H7 (cell line): ENCODE measurements at regions not wholly inside any gene's neighbourhood (a gene's known extent, or its start where the extent isn't known, plus 50 kb on each side); places are given as distances from the start of the nearest gene placed in this dataset.
"Not testable (repeated sequence)": the region's sequence is repeated elsewhere in the genome, so short reads cannot be mapped to it uniquely, and the experiment has no call there.

Experiments
- DNase-seq: peaks from one replicate; pipeline ENCODE4 v3.0.0; 2012
- H3K27me3 ChIP-seq: 2 replicates; pipeline ENCODE4 v1.6.0; 2011; ENCODE audit warnings: mild to moderate bottlenecking, low read length; ENCODE audit not compliant: control insufficient read depth, insufficient read depth
- H3K36me3 ChIP-seq: replicated peaks from 2 replicates; pipeline ENCODE4 v1.5.1; 2011; ENCODE audit warnings: low read length; ENCODE audit not compliant: control insufficient read depth, insufficient read depth
- H3K4me3 ChIP-seq: 2 replicates; pipeline ENCODE4 v1.5.1; 2011; ENCODE audit warnings: low read depth, mild to moderate bottlenecking, control low read depth, low read length, moderate library complexity; ENCODE audit not compliant: insufficient read depth

DNA sequence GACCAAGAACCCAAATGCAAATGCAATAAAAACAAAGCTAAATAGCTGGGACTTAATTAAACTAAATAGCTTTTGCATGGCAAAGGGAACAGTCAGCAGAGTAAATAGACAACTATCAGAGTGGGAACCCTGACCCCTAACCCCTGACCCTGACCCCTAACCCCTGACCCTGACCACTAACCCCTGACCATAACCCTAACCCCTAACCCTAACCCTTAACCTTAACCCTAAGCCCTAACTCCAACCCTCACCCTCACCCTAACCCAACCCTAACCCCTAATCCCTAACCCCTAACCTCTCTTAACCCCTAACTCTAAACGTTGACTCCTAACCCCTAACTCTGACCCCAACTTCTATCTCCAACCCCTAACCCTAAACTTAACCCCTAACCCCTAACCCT lies 3014.3 kb upstream of the TEKT4 start:
- not testable (repeated sequence) for H3K27me3 ChIP-seq, H3K4me3 ChIP-seq, H3K36me3 ChIP-seq, DNase-seq

DNA sequence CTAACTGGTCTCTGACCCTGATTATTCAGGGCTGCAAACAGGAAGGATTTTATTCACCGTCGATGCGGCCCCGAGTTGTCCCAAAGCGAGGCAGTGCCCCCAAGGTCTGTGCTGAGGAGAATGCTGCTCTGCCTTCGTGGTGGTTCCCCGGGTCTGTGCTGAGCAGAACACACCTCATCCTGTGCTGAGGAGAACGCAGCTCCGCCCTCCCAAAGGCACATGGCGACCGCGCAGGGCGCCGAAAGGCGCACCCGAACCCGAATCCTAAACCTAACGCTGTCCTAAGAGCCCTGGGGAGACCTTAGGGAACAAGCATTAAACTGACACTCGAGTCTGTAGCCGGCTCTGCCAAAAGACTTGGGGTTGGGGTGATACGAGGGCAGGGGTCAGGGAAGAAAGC lies 3013.5 kb upstream of the TEKT4 start:
- not testable (repeated sequence) for H3K27me3 ChIP-seq, DNase-seq, H3K4me3 ChIP-seq, H3K36me3 ChIP-seq

DNA sequence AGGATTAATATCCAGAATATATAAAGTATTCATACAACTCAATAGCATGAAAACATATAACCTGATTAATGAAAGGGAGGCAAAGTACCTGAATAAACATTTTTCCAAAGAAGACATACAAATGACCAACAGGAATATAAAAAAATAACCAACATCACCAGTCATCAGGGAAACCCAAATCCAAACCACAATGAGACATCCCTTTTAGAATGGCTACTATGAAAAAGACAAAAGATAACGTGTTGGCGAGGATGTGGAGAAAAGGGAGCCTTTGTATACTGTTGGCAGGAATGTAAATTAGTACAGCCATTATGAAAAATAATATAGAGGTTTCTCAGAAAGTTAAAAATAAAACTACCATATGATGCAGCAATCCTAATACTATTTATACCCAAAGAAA lies 2999.5 kb upstream of the TEKT4 start:
- H3K36me3 ChIP-seq, H3K27me3 ChIP-seq, DNase-seq, H3K4me3 ChIP-seq: not testable (repeated sequence)

DNA sequence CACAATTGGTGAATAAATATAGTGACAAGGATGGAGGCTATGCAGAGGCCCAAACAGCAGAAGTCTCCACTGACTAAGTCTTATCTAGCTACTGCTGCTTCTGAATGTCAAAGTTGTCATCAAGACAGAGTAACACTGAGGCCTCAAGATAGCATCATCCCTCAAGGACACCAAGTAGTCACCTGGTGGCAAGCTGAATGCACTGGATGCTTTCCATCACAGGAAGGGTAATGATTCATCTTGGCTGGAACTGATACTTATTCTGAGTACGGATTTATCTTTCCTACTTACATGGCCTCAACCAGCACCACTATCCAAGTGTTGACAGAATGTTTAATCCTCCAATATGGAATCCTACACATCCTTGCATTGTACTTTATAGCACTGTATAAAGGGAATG lies 2997.8 kb upstream of the TEKT4 start:
- not testable (repeated sequence) for H3K36me3 ChIP-seq, DNase-seq, H3K27me3 ChIP-seq, H3K4me3 ChIP-seq

DNA sequence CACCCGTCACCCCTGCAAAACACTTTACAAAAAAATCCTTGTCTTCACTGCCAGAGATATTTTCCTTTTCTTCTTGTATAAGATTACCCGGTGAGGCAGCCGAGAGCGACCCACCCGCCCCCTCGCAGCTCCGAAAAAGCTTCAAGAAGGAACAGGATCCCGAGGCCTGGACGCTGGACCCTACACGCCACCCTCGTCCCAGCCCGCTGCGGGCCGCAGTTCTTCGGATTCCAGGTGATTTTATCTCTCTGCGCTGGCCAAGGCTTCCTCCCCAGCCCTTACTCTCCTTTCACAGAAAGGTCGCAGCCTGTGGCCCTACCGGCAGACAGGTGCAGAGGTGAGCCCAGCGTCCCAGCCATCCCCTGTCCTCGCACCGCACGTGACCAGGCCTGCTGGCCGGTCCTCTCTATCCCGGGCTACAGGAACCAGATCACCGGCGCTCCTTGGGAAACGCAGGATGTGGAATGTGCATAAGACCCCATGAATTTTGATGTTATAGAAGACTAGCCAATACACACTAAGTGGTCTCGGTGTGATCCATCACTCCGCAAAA lies 2993.5 kb upstream of the TEKT4 start:
- not testable (repeated sequence) for H3K27me3 ChIP-seq, DNase-seq, H3K4me3 ChIP-seq, H3K36me3 ChIP-seq

DNA sequence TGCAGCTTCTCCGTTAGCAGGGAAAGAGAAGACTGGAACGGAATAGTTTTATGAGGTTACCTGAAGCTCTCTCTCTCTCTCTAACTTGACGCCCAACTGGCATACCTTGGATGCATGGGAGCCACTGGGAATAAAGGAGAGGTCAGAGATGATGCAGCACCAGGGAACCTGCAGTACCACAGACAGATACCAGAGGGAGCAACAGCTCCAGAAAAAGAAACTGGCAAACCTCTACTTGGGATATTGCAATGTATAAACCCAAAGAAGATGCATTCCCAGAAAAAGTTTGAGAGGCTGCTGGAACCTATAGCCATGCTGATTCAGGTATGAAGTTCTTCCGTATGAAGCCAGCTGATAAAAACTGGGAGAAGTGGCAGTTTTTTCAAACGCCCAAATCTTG lies 2976.1 kb upstream of the TEKT4 start:
- not testable (repeated sequence) for DNase-seq, H3K36me3 ChIP-seq, H3K27me3 ChIP-seq, H3K4me3 ChIP-seq

DNA sequence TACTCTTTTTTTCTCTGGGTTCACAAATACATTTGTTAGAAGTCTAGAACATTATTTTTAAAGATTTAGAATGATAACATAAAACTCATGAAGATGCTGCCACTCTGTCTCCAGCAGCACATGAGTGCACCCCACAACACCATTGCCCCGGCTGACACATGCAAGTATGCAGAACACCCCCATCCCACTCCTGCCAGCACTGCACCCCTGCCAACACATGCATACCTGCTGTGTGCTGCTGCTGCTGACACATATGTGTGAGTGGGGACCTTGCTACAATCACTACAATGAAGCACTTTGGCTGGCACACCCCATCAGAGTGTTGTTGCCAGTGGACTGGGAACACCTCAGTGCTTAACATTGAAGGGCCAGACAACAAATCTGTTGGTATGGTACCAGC lies 2953.6 kb upstream of the TEKT4 start:
- not testable (repeated sequence) for H3K27me3 ChIP-seq, DNase-seq, H3K4me3 ChIP-seq, H3K36me3 ChIP-seq
